Mesendoderm (in vitro differentiated cells): ENCODE measurements at regions not wholly inside any gene's neighbourhood (a gene's known extent, or its start where the extent isn't known, plus 50 kb on each side); places are given as distances from the start of the nearest gene placed in this dataset.

Source experiments
- DNase-seq: peaks from one replicate; pipeline ENCODE4 v3.0.0; 2013
- H2AK5ac ChIP-seq: 2 replicates; pipeline ENCODE4 v1.6.1; 2013; ENCODE audit warnings: low read length, inconsistent platforms
- H2BK120ac ChIP-seq: 2 replicates; pipeline ENCODE4 v1.6.1; 2013; ENCODE audit warnings: low read depth, mild to moderate bottlenecking, low read length, moderate library complexity, mixed read lengths
- H2BK15ac ChIP-seq: replicated peaks from 2 replicates; pipeline ENCODE4 v1.6.1; 2013; ENCODE audit warnings: low read depth, mild to moderate bottlenecking, moderate library complexity
- H2BK5ac ChIP-seq: 2 replicates; pipeline ENCODE4 v1.6.1; 2013; ENCODE audit warnings: low read length, inconsistent platforms
- H3K18ac ChIP-seq: 2 replicates; pipeline ENCODE4 v1.6.1; 2013; ENCODE audit warnings: mild to moderate bottlenecking, low read length, mixed read lengths
- H3K23ac ChIP-seq: one replicate; pipeline ENCODE4 v1.6.1; 2013; ENCODE audit warnings: low read length
- H3K27ac ChIP-seq: 2 replicates; pipeline ENCODE4 v1.5.1; 2013; ENCODE audit warnings: low read depth, mild to moderate bottlenecking, inconsistent platforms, low read length, moderate library complexity
- H3K27me3 ChIP-seq: 2 replicates; pipeline ENCODE4 v1.6.1; 2013; ENCODE audit warnings: low read length, control low read depth, mild to moderate bottlenecking, inconsistent platforms; ENCODE audit not compliant: insufficient read depth, poor library complexity
- H3K36me3 ChIP-seq: 2 replicates; pipeline ENCODE4 v1.6.1; 2013; ENCODE audit warnings: low read length, inconsistent platforms; ENCODE audit not compliant: control insufficient read depth, insufficient read depth
- H3K4ac ChIP-seq: one replicate; pipeline ENCODE4 v1.6.1; 2013; ENCODE audit warnings: low read depth, mild to moderate bottlenecking, low read length, moderate library complexity
- H3K4me1 ChIP-seq: 2 replicates; pipeline ENCODE4 v1.6.1; 2013; ENCODE audit warnings: low read depth, low read length, inconsistent platforms; ENCODE audit not compliant: control insufficient read depth
- H3K4me2 ChIP-seq: 2 replicates; pipeline ENCODE4 v1.6.1; 2013; ENCODE audit warnings: low read length
- H3K4me3 ChIP-seq: 2 replicates; pipeline ENCODE4 v1.5.1; 2013; ENCODE audit warnings: mild to moderate bottlenecking, low read length
- H3K56ac ChIP-seq: one replicate; pipeline ENCODE4 v1.6.1; 2013; ENCODE audit warnings: low read length
- H3K79me1 ChIP-seq: 2 replicates; pipeline ENCODE4 v1.6.1; 2013; ENCODE audit warnings: low read length, inconsistent platforms
- H3K79me2 ChIP-seq: 2 replicates; pipeline ENCODE4 v1.6.1; 2013; ENCODE audit warnings: mild to moderate bottlenecking, low read length; ENCODE audit not compliant: control insufficient read depth, insufficient read depth
- H3K9ac ChIP-seq: 2 replicates; pipeline ENCODE4 v1.6.1; 2013; ENCODE audit warnings: low read length, inconsistent platforms
- H4K5ac ChIP-seq: one replicate; pipeline ENCODE4 v1.6.1; 2013; ENCODE audit warnings: low read length
- H4K8ac ChIP-seq: one replicate; pipeline ENCODE4 v1.6.1; 2013; ENCODE audit warnings: low read depth, mild to moderate bottlenecking, control low read depth, low read length, moderate library complexity
- WGBS: extraction: QIAGEN DNeasy Blood & Tissue Kit; methylation state at CpG from one replicate; pipeline ENCODE4 v1.1.7; 2013; ENCODE audit warnings: low lambda C conversion rate, missing lambda C conversion rate; ENCODE audit not compliant: insufficient coverage; ENCODE audit errors: extremely low coverage; 5-methylcytosine and 5-hydroxymethylcytosine counted together

DNA sequence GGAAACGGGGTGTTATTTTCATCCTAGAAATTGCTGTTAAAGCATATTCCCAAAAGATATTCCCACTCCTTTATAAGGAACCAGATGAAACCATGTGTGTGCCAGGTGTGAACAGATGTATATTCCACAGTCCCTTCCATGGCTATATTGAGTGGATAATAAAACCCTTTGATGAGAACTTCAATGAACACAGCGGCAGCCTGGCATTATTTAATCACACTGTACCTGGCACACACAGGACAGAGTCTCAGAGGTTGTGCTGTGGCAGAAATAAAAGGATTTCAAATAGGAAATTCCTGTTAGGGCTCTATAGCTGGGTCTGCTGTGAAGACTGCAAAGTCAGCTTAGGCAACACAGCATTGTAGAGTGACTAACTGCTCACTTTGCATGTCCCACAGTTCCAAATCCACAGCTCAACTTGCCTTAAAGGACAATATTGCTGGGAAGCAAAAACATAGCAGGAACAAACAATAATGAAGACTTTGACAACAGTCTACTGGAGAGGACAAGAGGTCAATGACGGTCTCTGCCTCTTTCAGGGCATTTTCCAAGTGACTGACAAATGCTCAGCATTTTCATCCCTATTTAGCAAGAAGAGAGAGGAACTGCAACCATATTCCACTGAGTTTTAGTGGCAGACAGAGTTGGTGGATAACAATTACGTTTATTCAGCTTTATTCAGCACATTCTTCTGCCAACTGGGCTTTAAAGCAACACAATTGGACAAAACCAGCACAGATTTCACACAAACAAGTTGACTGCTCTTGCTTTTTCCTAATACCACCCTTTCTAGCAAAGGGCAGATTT lies 255.7 kb upstream of the RGMB start:
- no peak overlapping the region for H3K4me2 ChIP-seq
- no peak overlapping the region for H3K27ac ChIP-seq
- no peak overlapping the region for H4K8ac ChIP-seq
- H3K27me3 ChIP-seq, result no peaks in the 10 kb centered on the region
- no peak overlapping the region for H3K9ac ChIP-seq
- no peaks in the 10 kb centered on the region for H3K36me3 ChIP-seq
- H3K79me2 ChIP-seq, result no peaks in the 10 kb centered on the region
- no peak overlapping the region for H3K23ac ChIP-seq
- no peak overlapping the region for H3K18ac ChIP-seq
- no peak overlapping the region for H2BK120ac ChIP-seq
- no peak overlapping the region for H2AK5ac ChIP-seq
- no peaks in the 10 kb centered on the region for H3K79me1 ChIP-seq
- H3K4me1 ChIP-seq, result peaks cover 2% of the 10 kb centered on the region
- WGBS, result no CpG with 5 or more reads among the region's 4 CpGs
- no peak overlapping the region for H4K5ac ChIP-seq
- H2BK5ac ChIP-seq, result no peak overlapping the region
- H3K4me3 ChIP-seq, result no peak overlapping the region
- no peak overlapping the region for H3K56ac ChIP-seq
- H3K4ac ChIP-seq, result no peak overlapping the region
- no peak for DNase-seq
- no peak overlapping the region for H2BK15ac ChIP-seq

DNA sequence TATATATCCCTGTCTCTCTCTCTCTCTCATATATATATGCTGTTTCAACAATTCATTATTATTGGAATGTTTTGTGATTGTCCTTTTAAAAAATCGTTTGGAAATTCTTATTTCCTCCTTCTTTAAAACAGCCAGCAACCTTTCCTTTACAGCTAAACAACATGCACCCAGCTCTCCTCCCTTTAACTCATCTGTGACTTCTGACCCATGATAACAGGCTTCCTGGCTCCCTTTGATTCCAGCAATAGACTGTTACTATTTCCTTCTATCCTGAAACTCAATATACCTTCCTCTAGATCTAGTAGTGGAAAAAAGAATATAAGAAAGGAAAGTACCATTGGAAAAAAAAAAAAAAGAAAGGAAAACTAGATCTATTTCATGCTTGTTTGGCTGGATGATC lies 254.7 kb upstream of the RGMB start:
- DNase-seq, result no peak
- H3K27me3 ChIP-seq, result no peaks in the 10 kb centered on the region
- no peaks in the 10 kb centered on the region for H3K79me2 ChIP-seq
- H2BK5ac ChIP-seq, result no peak overlapping the region
- no peak overlapping the region for H3K27ac ChIP-seq
- H3K9ac ChIP-seq, result no peak overlapping the region
- no peak overlapping the region for H3K4me3 ChIP-seq
- H3K56ac ChIP-seq, result no peak overlapping the region
- no peaks in the 10 kb centered on the region for H3K36me3 ChIP-seq
- no peaks in the 10 kb centered on the region for H3K79me1 ChIP-seq
- H2AK5ac ChIP-seq, result no peak overlapping the region
- no peak overlapping the region for H4K8ac ChIP-seq
- WGBS, result no CpG with 5 or more reads among the region's 1 CpG
- H3K18ac ChIP-seq, result no peak overlapping the region
- no peak overlapping the region for H2BK120ac ChIP-seq
- H3K4me1 ChIP-seq, result no peaks in the 10 kb centered on the region
- no peak overlapping the region for H3K23ac ChIP-seq
- no peak overlapping the region for H3K4ac ChIP-seq
- H2BK15ac ChIP-seq, result no peak overlapping the region
- H3K4me2 ChIP-seq, result no peak overlapping the region
- no peak overlapping the region for H4K5ac ChIP-seq

DNA sequence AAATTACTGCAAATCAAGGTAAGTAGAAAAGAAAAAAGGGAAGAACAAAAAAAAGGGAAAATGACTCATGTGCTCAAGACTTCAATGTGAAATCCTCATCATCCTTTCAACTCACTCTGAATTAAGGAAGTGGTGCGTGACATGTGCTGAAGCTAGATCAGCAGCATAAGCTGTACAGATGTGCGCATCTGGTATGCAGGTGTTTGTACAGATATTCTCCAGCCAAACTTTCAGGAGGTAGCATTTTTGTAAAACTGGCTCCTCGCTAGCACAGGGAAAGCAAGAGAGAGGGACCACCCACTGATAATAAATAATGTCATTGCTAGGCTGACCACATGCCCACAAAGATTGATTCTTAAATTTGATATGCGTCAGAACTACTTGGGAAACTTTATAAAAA lies 253.9 kb upstream of the RGMB start:
- Histone ChIP-seq H3K36me3 (no peaks in the 10 kb centered on the region), H3K27me3 (no peaks in the 10 kb centered on the region), H3K79me1 (no peaks in the 10 kb centered on the region), H3K56ac (no peak overlapping the region), H3K27ac (no peak overlapping the region), H3K23ac (no peak overlapping the region), H2AK5ac (no peak overlapping the region), H3K79me2 (no peaks in the 10 kb centered on the region), H4K5ac (no peak overlapping the region), H3K9ac (no peak overlapping the region), H3K4ac (no peak overlapping the region), H2BK5ac (no peak overlapping the region), H4K8ac (no peak overlapping the region), H3K4me3 (no peak overlapping the region), H2BK15ac (no peak overlapping the region), H3K4me2 (no peak overlapping the region), H3K4me1 (no peaks in the 10 kb centered on the region), H3K18ac (no peak overlapping the region), H2BK120ac (no peak overlapping the region)
- no peak for DNase-seq
- WGBS, result no CpG with 5 or more reads among the region's 4 CpGs

DNA sequence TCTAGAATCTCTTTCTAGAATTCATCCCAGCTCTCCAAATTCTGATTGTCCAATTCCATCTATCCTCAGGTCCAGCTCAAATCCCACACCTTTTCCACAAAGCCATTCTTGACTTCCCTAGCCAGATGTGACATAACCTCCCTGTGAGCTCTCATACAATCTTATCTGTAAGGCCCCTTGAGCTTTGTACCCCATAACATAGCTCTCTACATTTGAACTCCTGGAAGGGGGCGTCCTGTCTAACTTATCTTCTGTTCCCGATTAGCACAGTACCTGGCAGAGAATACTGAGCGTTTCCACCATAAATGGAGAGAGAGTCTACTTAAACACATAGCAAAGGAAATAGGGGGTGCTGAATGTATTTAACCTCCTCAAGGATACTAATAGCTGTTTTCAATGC lies 251.6 kb upstream of the RGMB start:
- Histone ChIP-seq H3K4ac (no peak overlapping the region), H3K27ac (no peak overlapping the region), H3K27me3 (no peaks in the 10 kb centered on the region), H3K4me2 (no peak overlapping the region), H2AK5ac (no peak overlapping the region), H3K9ac (no peak overlapping the region), H3K18ac (peak overlapping the region; percentile 28), H3K23ac (no peak overlapping the region), H3K56ac (no peak overlapping the region), H3K79me1 (no peaks in the 10 kb centered on the region), H4K5ac (no peak overlapping the region), H3K4me3 (no peak overlapping the region), H2BK15ac (no peak overlapping the region), H3K79me2 (no peaks in the 10 kb centered on the region), H4K8ac (no peak overlapping the region), H2BK5ac (no peak overlapping the region), H3K4me1 (no peaks in the 10 kb centered on the region), H3K36me3 (no peaks in the 10 kb centered on the region), H2BK120ac (no peak overlapping the region)
- no peak for DNase-seq
- no CpG with 5 or more reads among the region's 3 CpGs for WGBS

DNA sequence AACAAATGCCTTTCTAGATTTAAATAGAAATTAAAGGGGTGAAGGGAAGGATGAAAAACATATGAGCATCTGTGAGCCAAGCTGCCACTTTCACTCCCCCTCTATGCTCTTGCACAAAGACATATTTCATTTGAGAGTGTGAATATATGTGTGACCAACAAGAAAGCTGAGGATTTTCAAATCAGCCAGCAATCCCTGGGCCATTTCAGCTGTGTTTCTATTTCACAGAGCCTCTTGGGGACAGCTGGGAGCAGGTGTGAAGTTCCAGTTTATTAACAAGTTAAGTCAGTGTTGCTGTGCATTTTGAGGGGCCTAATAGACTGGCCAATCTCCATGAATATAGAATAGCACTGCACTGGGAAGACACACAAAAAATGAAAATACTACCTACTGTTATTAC lies 248.7 kb upstream of the RGMB start:
- Histone ChIP-seq H3K56ac (no peak overlapping the region), H3K18ac (no peak overlapping the region), H3K27me3 (no peaks in the 10 kb centered on the region), H2AK5ac (no peak overlapping the region), H3K9ac (no peak overlapping the region), H4K8ac (no peak overlapping the region), H3K4me1 (no peaks in the 10 kb centered on the region), H4K5ac (no peak overlapping the region), H3K4me3 (no peak overlapping the region), H2BK5ac (no peak overlapping the region), H3K23ac (no peak overlapping the region), H3K79me2 (no peaks in the 10 kb centered on the region), H3K4me2 (no peak overlapping the region), H3K27ac (no peak overlapping the region), H3K36me3 (no peaks in the 10 kb centered on the region), H2BK120ac (no peak overlapping the region), H3K4ac (no peak overlapping the region), H2BK15ac (no peak overlapping the region), H3K79me1 (no peaks in the 10 kb centered on the region)
- DNase-seq, result no peak

DNA sequence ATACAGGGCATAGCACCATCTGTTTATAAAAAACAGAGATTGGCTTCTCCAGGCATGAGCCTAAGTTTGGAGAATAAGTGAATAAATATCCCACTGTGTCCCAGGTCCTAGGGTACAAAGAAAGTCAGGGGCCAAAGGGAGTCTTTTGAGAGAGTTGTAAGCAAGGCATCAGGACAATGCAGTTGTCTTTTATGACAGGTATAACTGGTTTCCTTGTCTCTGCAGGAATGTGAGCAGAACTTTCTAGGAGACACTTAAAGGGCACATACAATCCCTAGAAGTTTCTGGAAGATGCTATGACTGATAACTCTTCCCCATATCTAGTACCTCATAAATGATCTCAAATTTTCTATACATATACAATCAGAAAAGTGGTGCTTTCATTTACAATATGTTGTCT lies 245.6 kb upstream of the RGMB start:
- Histone ChIP-seq H3K27ac (no peak overlapping the region), H3K36me3 (no peaks in the 10 kb centered on the region), H3K23ac (no peak overlapping the region), H3K4me3 (no peak overlapping the region), H3K27me3 (no peaks in the 10 kb centered on the region), H2AK5ac (no peak overlapping the region), H3K4me2 (no peak overlapping the region), H3K56ac (no peak overlapping the region), H3K4ac (no peak overlapping the region), H4K8ac (no peak overlapping the region), H2BK5ac (no peak overlapping the region), H4K5ac (no peak overlapping the region), H3K79me2 (no peaks in the 10 kb centered on the region), H3K18ac (no peak overlapping the region), H2BK15ac (no peak overlapping the region), H2BK120ac (no peak overlapping the region), H3K79me1 (no peaks in the 10 kb centered on the region), H3K9ac (no peak overlapping the region), H3K4me1 (no peaks in the 10 kb centered on the region)
- DNase-seq, result no peak
